ENCODE measurements at regions not wholly inside any gene's neighbourhood (a gene's known extent, or its start where the extent isn't known, plus 50 kb on each side); places are given as distances from the start of the nearest gene placed in this dataset.

GRCh38 chr1:88376421-88376820 is 307.7 kb upstream of the PKN2 start:
- no peak for DNase-seq (ENCODE audit: low read depth)

GRCh38 chr1:88378560-88378959 is 305.5 kb upstream of the PKN2 start:
- DNase-seq (ENCODE audit: low read depth), result no peak

- DNase-seq (ENCODE audit: low read depth), result no peak
Measured at GRCh38 chr1:88394958-88395357, 289.1 kb upstream of the PKN2 start.

- DNase-seq (ENCODE audit: low read depth), result no peak
Measured at GRCh38 chr1:88398338-88398737, 285.7 kb upstream of the PKN2 start.

GRCh38 chr1:88399690-88400089 is 284.4 kb upstream of the PKN2 start:
- DNase-seq (ENCODE audit: low read depth), result no peak

- no peak for DNase-seq (ENCODE audit: low read depth)
Measured at GRCh38 chr1:88401313-88401712, 282.8 kb upstream of the PKN2 start.

GRCh38 chr1:88404582-88404981 is 279.5 kb upstream of the PKN2 start:
- no peak for DNase-seq (ENCODE audit: low read depth)

- no peak for DNase-seq (ENCODE audit: low read depth)
Measured at GRCh38 chr1:88407248-88407647, 276.8 kb upstream of the PKN2 start.

- no peak for DNase-seq (ENCODE audit: low read depth)
Measured at GRCh38 chr1:88421997-88422396, 262.1 kb upstream of the PKN2 start.

GRCh38 chr1:88433556-88433955 is 250.5 kb upstream of the PKN2 start:
- no peak for DNase-seq (ENCODE audit: low read depth)

- DNase-seq (ENCODE audit: low read depth), result no peak
Measured at GRCh38 chr1:88434836-88435235, 249.2 kb upstream of the PKN2 start.

- no peak for DNase-seq (ENCODE audit: low read depth)
Measured at GRCh38 chr1:88441022-88441421, 243.1 kb upstream of the PKN2 start.

- no peak for DNase-seq (ENCODE audit: low read depth)
Measured at GRCh38 chr1:88451856-88452255, 232.2 kb upstream of the PKN2 start.

GRCh38 chr1:88453295-88453694 is 230.8 kb upstream of the PKN2 start:
- DNase-seq (ENCODE audit: low read depth), result no peak

- DNase-seq (ENCODE audit: low read depth), result no peak
Measured at GRCh38 chr1:88454781-88455180, 229.3 kb upstream of the PKN2 start.

GRCh38 chr1:88455621-88456256 is 228.3 kb upstream of the PKN2 start:
- DNase-seq (ENCODE audit: low read depth), result no peak

GRCh38 chr1:88457197-88457596 is 226.9 kb upstream of the PKN2 start:
- DNase-seq (ENCODE audit: low read depth), result no peak

- no peak for DNase-seq (ENCODE audit: low read depth)
Measured at GRCh38 chr1:88461007-88461406, 223.1 kb upstream of the PKN2 start.

GRCh38 chr1:88462096-88462487 is 222.0 kb upstream of the PKN2 start:
- no peak for DNase-seq (ENCODE audit: low read depth)

- DNase-seq (ENCODE audit: low read depth), result peak; percentile 19
Measured at GRCh38 chr1:88462488-88463261, 221.4 kb upstream of the PKN2 start.

- DNase-seq (ENCODE audit: low read depth), result no peak
Measured at GRCh38 chr1:88463401-88463985, 220.6 kb upstream of the PKN2 start.

GRCh38 chr1:88466011-88466410 is 218.1 kb upstream of the PKN2 start:
- DNase-seq (ENCODE audit: low read depth), result no peak

GRCh38 chr1:88466899-88467580 is 217.0 kb upstream of the PKN2 start:
- DNase-seq (ENCODE audit: low read depth), result no peak
